ENCODE measurements at regions not wholly inside any gene's neighbourhood (a gene's known extent, or its start where the extent isn't known, plus 50 kb on each side); places are given as distances from the start of the nearest gene placed in this dataset.
"Not testable (repeated sequence)": the region's sequence is repeated elsewhere in the genome, so short reads cannot be mapped to it uniquely, and the experiment has no call there.

- not testable (repeated sequence) for ATAC-seq
Measured at GRCh38 chr21:10410354-10410929, 110.9 kb upstream of the TPTE start.

- not testable (repeated sequence) for ATAC-seq
Measured at GRCh38 chr21:10411776-10412526, 109.4 kb upstream of the TPTE start.

DNA sequence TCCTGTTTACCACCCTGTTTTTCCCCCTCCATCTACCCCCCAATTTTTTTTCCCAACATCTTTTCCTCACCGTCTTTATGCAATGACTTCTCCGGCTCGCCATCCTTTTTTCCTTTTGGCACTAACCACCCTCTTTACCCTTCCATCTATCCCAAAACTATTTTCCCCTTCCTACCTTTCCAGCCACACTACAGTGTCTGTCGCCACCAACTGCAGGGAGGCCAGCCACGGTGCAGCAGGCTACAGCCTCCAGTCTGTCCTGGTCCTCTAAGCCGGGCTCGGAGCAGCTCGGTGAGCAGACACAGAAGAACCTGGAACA lies 108.5 kb upstream of the TPTE start:
- not testable (repeated sequence) for ATAC-seq

- ATAC-seq = not testable (repeated sequence)
Measured at GRCh38 chr21:10413247-10414120, 107.9 kb upstream of the TPTE start.

DNA sequence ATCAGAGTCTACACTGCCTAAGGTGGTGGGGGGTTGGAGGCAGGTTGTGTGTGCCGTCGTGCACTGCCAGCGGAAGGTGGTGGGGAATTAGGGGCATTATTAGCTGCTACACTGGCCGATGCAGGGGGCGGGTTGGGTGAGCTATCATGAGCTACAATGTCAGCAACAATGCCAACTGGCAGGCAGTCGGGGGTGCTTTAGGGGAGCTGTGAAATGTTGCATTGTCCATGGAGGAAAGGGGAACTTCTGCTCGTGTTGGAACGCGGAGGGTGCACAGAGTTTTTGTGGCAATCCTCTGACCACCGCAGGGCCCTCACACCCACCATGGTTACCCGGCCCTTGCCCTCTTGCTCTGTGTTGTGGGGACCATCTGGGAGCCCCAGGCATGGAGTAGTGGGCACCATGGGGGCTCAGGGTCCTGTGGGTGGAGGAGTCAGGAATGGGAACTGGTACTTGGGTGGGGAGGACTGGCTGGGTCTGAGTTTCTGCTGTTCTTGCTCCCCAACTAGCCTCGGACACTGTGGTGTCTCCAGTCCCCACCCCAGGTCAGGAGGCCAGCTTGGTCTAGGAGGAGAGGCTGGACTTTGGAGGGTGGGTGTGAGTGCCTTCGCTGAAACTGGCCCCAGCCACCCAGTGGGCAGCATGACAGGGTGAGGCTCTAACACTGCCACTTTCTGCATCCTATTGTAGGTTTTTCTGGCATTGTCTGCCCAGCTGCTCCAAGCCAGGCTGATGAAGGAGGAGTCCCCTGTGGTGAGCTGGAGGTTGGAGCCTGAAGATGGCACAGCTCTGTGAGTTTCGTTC lies 107.1 kb upstream of the TPTE start:
- not testable (repeated sequence) for ATAC-seq

DNA sequence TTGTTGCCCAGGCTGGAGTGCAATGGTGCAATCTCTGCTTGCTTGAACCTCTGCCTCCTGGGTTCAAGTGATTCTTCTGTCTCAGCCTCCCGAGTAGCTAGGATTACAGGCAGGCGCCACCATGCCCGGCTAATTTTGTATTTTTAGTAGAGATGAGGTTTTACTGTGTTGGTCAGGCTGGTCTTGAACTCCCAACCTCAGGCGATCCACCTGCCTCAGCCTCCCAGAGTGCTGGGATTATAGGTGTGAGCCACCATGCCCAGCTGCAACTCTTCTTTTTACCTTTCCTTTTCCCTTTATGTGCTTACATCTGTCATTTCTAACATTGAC lies 106.5 kb upstream of the TPTE start:
- ATAC-seq = not testable (repeated sequence)

- ATAC-seq = not testable (repeated sequence)
Measured at GRCh38 chr21:10415456-10415855, 105.9 kb upstream of the TPTE start.

GRCh38 chr21:10415859-10416258 lies 105.5 kb upstream of the TPTE start:
- ATAC-seq = peak in 1 of 2 donors; percentile 11

DNA sequence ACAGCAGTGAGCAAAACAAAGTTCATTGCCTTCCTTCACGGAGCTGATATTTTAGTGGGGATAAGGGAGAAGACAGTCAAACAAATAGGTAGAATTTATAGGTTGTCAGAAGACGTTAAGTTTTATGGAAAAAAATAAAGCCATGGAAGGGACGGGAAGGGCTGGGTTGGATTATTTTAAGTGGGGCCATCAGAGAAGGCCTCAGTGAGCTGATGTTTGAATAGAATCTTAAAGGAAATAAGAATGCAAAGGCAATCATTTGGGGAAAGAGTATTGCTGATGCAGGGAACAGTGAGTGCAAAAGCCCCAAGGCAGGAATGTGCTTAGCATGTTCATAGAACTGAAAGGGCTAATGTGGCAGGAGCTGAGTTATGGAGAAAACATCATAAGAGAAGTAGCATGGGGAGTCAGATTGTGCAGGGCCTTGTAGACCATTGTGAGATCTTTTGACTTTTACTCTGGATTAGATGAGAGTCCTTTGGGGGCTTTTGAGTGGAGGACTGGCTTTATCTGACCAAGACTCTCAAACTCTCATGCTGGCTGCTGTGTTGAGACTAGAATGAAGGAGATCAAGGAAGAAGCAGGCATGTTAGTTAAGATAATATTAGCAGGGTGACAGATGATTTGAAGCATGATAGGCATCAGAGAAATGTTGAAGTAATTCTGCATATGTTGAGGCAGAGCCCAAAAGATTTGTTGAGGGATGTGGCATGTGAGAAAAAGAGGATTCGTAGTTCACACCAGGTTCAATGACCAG lies 104.5 kb upstream of the TPTE start:
- ATAC-seq = peak; percentile 7 to 10

GRCh38 chr21:10417551-10418002 lies 103.8 kb upstream of the TPTE start:
- not testable (repeated sequence) for ATAC-seq

DNA sequence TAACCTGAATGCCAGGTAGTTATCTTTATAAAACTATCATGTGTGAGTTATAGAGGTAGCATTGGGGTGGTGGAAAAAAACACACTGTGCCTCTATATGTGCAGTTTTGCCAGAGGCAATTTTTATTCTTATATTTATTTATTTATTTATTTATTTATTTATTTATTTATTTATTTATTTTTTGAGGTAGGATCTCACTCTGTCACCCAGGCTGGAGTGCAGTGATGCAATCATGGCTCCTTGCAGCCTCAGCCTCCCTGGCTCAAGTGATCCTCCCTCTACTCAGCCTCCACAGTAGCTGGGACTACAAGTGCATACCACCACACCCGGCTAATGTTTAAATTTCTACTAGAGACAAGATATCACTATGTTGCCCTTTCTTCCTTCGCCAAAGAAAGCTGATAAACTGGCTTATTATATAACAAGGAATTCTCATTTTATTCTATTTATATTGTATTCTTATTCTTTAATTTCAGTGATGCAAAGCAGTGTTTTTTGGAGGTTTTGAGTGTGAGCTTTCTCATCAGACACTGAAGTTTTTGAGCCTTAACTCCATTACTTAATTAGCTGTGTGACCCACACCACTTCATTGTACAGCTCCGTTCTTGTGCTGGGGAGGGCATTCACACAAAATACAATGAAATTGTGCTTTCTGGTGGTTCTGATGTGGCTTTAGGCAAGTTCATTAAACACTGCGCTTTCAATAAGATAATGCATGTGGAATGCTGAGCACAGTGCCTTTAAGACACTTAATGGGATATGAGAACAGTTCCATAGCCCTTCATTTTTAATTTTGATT lies 102.9 kb upstream of the TPTE start:
- not testable (repeated sequence) for ATAC-seq

DNA sequence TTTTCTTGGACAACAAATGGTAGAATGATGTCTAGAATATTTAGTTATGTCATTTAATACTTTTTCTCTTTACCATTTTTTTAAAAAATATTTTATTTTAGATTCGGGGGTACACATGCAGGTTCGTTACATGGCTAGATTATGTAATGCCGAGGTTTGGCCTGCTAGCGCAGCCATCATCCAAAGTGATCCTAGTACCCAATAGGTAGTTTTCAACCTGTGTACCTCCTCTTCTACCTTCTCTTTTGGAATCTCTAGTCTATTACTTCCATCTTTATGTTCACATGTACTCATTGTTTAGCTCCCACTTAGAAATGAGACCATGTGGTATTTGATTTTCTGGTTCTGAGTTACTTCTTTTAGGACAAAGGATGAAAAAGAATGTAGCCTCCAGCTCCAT lies 100.2 kb upstream of the TPTE start:
- not testable (repeated sequence) for ATAC-seq

DNA sequence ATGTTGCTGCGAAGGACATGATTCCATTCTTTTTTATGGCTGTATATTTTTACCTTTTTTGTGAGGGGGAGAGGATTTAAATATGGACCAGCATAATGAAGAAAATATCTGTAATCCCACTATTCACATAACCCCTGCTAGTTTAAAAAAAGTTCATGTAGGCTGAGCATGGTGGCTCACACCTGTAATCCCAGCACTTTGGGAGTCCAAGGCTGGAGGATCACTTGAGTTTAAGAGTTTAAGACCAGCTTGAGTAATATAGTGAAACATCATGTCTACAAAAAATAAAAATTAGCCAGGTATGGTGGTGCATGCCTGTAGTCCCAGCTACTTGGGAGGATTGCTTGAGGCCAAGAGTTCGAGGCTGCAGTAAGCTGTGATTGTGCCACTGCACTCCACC lies 99.8 kb upstream of the TPTE start:
- not testable (repeated sequence) for ATAC-seq

GRCh38 chr21:10424097-10424886 lies 97.1 kb upstream of the TPTE start:
- peak in 1 of 2 donors; percentile 4 for ATAC-seq

DNA sequence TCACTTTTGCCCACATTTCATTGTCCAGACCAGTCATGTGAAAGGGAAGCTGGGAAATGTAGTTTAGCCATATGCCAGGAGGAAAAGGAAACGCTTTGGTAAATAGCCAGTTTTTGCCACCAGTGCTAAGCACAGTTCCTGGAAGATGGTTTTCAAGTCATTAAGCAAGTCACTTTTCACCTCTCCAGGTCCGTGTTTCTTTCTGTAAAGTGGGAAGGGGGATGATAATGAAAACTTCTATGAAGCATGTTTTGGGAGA lies 96.6 kb upstream of the TPTE start:
- not testable (repeated sequence) for ATAC-seq

DNA sequence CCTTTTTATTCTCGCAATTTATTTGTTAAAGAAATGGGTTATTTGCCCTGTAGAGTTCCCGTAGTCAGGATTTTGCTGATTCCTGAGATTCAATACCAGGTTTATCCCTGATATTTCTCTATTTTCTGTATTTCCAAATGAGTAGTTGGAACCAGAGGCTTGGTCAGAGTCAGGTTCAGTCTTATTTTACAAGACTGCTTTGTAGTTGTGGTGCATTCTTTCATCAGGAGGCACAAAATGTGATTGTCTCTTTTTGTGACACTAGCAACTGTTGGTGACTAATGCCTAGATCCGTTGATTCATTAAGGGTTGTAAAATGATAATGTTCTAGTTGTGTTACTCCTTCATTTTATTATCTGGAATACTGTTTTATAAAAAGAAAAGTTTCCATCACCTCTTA lies 95.5 kb upstream of the TPTE start:
- ATAC-seq = no peak

- ATAC-seq = not testable (repeated sequence)
Measured at GRCh38 chr21:10426812-10427211, 94.6 kb upstream of the TPTE start.

- ATAC-seq = not testable (repeated sequence)
Measured at GRCh38 chr21:10427277-10427676, 94.1 kb upstream of the TPTE start.

- ATAC-seq = peak; percentile 4 to 7
Measured at GRCh38 chr21:10428981-10429534, 92.3 kb upstream of the TPTE start.

DNA sequence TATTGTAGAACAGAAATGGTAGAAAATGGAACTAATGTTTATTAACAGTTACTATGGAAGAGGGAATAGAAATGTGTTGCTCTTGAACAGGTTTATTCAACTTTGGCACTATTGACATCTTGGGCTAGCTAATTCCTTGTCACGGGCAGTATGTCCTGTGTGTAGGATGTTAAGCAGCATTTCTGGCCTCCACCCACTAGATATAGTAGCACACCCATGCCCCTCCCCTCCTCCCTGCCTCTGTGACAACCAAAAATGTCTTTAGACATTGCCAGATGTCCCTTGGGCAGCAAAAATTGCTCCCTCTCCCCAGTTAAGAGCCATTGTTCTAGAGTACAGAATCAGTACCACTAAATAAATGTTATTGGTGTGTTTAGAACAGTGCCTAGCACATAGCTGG lies 91.4 kb upstream of the TPTE start:
- no peak for ATAC-seq
